Skeletal muscle tissue (tissue), 3 donors: ENCODE measurements at regions not wholly inside any gene's neighbourhood (a gene's known extent, or its start where the extent isn't known, plus 50 kb on each side); places are given as distances from the start of the nearest gene placed in this dataset.
A peak's percentile ranks its signal among the peaks of the same experiment; 100 is the strongest.

Experiments
- H3K27ac ChIP-seq: one replicate; pipeline ENCODE4 v1.7.0; 2013; ENCODE audit warnings: mild to moderate bottlenecking, low read depth, low read length, inconsistent platforms
- H3K27me3 ChIP-seq, 3 donors: one replicate each; pipeline ENCODE4 v1.7.0; 2013; ENCODE audit warnings: low read length in 3 of 3; ENCODE audit not compliant: control insufficient read depth in 3 of 3, insufficient read depth in 3 of 3
- H3K36me3 ChIP-seq, 3 donors: one replicate each; pipeline ENCODE4 v1.7.0; 2013; ENCODE audit warnings: low read length in 3 of 3; ENCODE audit not compliant: control insufficient read depth in 3 of 3, insufficient read depth in 3 of 3
- H3K4me1 ChIP-seq, 3 donors: one replicate each; pipeline ENCODE4 v1.7.0; 2013; ENCODE audit warnings: low read length in 3 of 3, mild to moderate bottlenecking in 3 of 3; ENCODE audit not compliant: control insufficient read depth in 3 of 3, insufficient read depth in 3 of 3
- H3K4me3 ChIP-seq, 3 donors: one replicate each; pipeline ENCODE4 v1.7.0; 2013; ENCODE audit warnings: low read length in 3 of 3
- H3K9ac ChIP-seq, 3 donors: one replicate each; pipeline ENCODE4 v1.7.0; 2013; ENCODE audit warnings: low read length in 3 of 3, mild to moderate bottlenecking in 3 of 3, moderate library complexity in 2 of 3, low read depth in 1 of 3
- H3K9me3 ChIP-seq, 3 donors: one replicate each; pipeline ENCODE4 v1.7.0; 2013; ENCODE audit warnings: low read length in 3 of 3; ENCODE audit not compliant: control insufficient read depth in 3 of 3
- donor health status: Osteomylitis.

DNA sequence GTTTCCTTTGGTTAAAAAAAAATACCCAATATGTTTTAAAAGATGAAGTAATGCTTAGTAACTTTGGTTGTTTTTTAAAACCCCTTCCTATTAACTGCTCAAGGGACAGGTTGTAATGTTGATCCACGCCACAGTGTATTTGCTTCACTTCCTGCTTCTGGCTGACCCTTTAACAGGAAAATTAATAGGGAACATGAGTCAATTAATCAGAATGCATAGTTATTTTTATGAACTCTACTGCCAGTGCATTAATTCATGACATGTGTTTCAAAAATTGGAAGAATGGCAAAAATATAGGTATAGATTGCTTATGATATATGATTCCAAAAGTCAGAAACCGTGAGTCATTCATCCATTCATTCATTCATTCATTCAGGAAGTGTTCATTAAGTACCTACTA, 204.8 kb downstream of the SETD4 start:
- H3K27me3 ChIP-seq: peaks cover 0 to 5% (median 0%) of the 10 kb centered on the region in 3 donors
- no peak overlapping the region for H3K9ac ChIP-seq
- H3K27ac ChIP-seq: no peak overlapping the region
- no peak overlapping the region for H3K4me3 ChIP-seq
- H3K36me3 ChIP-seq: no peaks in the 10 kb centered on the region
- H3K4me1 ChIP-seq: peaks cover 4 to 7% (median 6%) of the 10 kb centered on the region in 3 donors
- H3K9me3 ChIP-seq: no peaks in the 10 kb centered on the region

DNA sequence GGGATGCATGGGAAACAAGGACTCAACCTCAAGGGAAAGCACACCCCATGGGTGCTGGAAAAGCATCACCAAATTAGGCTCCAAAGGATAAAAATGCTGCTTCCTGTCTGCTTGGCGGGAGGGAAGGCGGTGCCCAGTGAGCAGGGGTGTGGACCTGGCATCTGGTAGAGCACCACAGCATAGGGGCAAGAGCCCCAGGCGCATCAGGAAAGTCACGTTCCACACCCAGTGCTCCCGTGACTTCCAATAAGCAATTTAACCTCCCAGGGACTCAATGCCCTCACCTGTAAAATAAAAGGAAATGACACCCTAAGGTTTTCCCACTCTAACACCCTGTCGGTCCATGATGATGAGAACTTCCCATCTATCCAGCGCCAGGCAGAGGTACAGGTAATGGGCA, 206.0 kb downstream of the SETD4 start:
- Histone ChIP-seq H3K27me3 (peaks cover 0 to 5% (median 0%) of the 10 kb centered on the region in 3 donors), H3K9ac (no peak overlapping the region), H3K27ac (no peak overlapping the region), H3K36me3 (no peaks in the 10 kb centered on the region), H3K4me1 (peaks cover 9 to 11% (median 10%) of the 10 kb centered on the region in 3 donors), H3K4me3 (no peak overlapping the region), H3K9me3 (no peaks in the 10 kb centered on the region)

DNA sequence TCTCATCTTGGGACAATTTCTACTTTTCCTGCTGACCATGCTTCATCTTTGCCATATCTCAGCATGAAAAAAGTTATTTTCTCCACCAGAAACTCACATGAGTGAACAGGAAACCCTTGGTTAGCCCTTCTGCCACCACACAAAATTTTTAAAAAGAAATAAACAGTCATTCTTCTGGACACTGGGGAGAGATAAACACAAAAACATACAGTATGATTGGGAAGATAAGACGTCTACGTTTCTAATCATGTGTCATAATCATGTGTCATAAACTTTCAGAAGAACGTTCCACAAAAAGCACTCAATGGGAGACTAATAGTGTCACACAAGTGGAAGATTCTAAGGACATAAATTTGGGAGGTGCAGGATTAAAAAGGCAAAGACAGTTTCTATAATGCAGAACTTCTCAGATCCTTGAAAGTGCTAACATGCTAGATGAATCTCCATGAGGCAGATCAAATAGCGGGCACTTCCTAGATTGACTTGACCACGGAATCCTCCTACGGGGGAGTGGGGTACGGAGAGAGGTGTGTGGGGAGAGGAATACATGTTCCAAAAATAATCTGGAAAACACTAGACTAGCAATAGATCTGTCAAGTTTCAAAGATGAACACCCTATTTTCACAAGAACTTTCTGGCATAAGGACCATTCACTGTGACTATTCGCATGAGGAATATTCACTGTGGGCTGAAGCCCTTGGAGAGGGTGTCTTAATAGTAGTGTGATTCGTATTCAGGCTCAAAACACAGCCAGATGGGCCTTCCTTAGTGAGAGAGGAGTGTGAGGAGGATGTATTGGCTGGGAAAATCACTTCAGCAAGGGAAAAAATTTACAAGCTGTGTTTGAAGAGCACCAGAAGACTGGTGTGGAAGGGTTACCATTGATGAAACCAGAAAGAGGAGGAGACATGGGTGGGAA, 206.7 kb downstream of the SETD4 start:
- peak overlapping the region; percentile 60 for H3K27ac ChIP-seq
- H3K9ac ChIP-seq: no peak overlapping the region
- H3K36me3 ChIP-seq: no peaks in the 10 kb centered on the region
- peaks cover 10 to 12% (median 11%) of the 10 kb centered on the region in 3 donors for H3K4me1 ChIP-seq
- no peaks in the 10 kb centered on the region for H3K9me3 ChIP-seq
- peaks cover 0 to 5% (median 0%) of the 10 kb centered on the region in 3 donors for H3K27me3 ChIP-seq
- H3K4me3 ChIP-seq: no peak overlapping the region

DNA sequence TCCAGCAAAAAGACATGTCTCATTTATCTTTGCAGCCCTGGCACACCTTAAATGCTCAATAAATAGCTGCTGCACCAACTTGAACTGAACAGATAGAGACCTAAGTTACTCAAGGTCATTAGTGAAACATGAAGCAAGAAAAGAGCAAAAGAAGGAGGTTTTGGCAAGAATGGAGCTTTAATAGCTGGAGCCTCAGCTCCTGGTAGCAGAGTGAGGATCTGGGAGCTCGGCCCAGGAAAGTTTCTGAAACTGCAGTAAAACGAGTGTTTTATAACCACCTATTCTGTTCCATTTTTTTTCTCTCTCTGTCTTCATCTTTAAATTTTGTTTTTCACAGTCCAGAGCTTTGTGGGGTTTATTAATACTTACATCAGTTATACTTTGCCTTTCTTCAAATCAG, 207.5 kb downstream of the SETD4 start:
- H3K9me3 ChIP-seq: no peaks in the 10 kb centered on the region
- H3K36me3 ChIP-seq: no peaks in the 10 kb centered on the region
- H3K9ac ChIP-seq: no peak overlapping the region
- H3K27ac ChIP-seq: peak overlapping the region; percentile 60
- peaks cover 0 to 5% (median 0%) of the 10 kb centered on the region in 3 donors for H3K27me3 ChIP-seq
- peaks cover 10 to 12% (median 11%) of the 10 kb centered on the region in 3 donors for H3K4me1 ChIP-seq
- H3K4me3 ChIP-seq: no peak overlapping the region

DNA sequence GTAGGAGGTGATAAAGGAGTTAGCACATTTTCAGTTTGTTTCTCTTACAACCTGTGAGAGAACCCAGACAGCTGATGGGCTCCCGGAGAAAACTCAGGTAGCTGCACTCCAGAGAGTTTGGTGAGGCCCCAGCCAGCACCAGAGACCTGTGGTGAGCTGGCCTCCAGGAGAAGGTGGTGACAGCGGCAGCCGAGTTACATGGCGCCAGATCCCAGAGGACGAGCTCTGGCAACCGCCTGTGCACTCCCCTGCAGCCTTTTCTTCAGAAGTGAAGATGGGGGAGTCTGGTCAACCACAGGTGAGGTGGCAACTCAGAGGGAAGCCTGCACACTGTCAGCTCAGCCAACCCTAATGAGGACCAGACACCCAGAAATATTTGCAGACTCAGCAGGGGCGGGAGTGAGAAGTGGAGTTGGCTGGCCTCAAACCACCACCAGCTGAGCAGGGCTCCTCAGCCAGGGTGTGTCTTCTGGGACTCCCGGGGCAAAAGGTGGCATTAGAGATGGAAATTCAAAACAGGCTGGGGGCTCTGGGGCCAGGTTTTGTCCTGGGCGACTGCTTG, 209.7 kb downstream of the SETD4 start:
- Histone ChIP-seq H3K4me1 (peaks cover 10 to 12% (median 11%) of the 10 kb centered on the region in 3 donors), H3K27ac (peak overlapping the region; percentile 76), H3K9me3 (no peaks in the 10 kb centered on the region), H3K9ac (peak overlapping the region in 1 of 3 donors; percentile 23), H3K4me3 (peak overlapping the region in 1 of 3 donors; percentile 5), H3K36me3 (no peaks in the 10 kb centered on the region), H3K27me3 (no peaks in the 10 kb centered on the region)

DNA sequence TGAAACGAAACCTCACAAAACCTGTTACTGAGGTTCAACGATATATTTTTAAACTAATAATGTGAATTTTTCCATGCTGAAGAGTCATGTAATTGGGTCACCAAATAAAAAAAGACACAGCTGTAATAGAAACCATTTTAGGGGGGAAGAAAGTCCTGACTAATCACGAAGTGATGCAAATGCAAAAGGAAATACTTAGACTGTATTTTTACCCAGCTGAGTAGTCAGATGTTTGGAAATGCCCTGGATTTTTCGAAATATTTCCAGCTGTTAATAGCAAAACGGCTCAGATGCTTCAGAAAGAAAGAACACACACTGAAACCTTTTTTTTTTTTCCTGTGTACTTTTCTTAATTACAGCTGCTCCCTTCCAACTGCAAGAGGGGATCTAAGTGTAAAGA, 210.3 kb downstream of the SETD4 start:
- Histone ChIP-seq H3K27ac (peak overlapping the region; percentile 76), H3K4me1 (peaks cover 10 to 12% (median 11%) of the 10 kb centered on the region in 3 donors), H3K27me3 (no peaks in the 10 kb centered on the region), H3K9ac (no peak overlapping the region), H3K36me3 (no peaks in the 10 kb centered on the region), H3K4me3 (peak overlapping the region in 1 of 3 donors; percentile 25), H3K9me3 (no peaks in the 10 kb centered on the region)

DNA sequence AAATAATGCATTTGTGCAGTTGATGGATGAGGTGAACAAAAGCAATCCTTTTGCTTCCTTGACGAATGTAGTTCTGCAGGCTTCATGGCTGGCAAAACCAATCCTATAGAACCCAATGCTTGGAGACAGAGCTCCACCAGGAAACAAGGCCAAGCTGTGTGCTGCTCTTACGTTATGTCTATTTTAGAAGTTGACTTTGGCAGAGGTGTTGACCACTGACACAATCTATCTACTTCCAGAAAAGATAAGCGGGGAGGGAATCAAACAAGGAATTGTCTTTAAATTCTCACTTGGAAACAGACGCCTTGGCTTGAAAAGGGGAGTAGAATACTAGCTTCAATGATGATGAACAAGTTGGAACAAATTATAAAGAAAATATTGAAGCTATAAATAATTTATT, 211.2 kb downstream of the SETD4 start:
- no peak overlapping the region for H3K27ac ChIP-seq
- H3K27me3 ChIP-seq: no peaks in the 10 kb centered on the region
- H3K9me3 ChIP-seq: no peaks in the 10 kb centered on the region
- no peak overlapping the region for H3K4me3 ChIP-seq
- peaks cover 11 to 14% (median 12%) of the 10 kb centered on the region in 3 donors for H3K4me1 ChIP-seq
- H3K9ac ChIP-seq: no peak overlapping the region
- no peaks in the 10 kb centered on the region for H3K36me3 ChIP-seq

DNA sequence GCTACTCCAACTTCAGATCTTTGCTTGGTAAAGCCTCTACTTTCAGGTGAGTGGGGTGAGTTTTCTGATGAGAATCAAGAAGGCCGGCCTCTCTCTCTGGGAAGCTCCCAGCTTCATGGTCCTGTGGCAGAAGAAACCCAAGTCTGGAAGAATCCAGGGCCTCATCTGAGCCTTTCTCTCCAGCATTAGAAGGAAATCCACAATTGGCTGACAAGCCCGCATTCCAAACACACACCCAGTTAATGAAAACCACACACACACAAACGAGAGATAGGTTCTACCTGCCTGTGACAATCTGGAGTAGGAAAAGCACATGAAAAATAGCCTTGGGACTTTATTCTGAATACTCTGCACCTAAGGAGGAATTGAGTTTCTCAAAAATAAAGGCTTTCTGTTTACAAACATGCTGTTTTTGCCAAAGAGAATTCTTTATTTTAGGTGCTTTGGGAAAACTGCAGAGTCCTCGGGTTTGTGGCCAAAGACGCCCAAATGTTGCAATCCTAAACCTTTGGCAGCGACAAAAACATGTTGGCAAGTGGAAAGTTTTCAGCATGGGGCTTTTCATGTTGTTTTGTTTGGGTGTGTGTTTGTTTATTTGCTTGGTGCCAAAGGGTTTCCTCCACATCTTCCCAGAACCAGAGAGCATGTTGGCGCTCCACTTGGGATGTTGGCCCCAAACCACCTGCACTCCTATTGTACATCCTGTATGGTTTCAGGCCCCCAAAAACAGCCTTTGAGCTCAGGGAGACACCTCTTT, 216.2 kb downstream of the SETD4 start:
- no peaks in the 10 kb centered on the region for H3K36me3 ChIP-seq
- H3K9ac ChIP-seq: no peak overlapping the region
- no peak overlapping the region for H3K4me3 ChIP-seq
- H3K27me3 ChIP-seq: peaks cover 0 to 3% (median 0%) of the 10 kb centered on the region in 3 donors
- no peaks in the 10 kb centered on the region for H3K9me3 ChIP-seq
- peaks cover 4 to 7% (median 5%) of the 10 kb centered on the region in 3 donors for H3K4me1 ChIP-seq
- peak overlapping the region; percentile 30 for H3K27ac ChIP-seq

DNA sequence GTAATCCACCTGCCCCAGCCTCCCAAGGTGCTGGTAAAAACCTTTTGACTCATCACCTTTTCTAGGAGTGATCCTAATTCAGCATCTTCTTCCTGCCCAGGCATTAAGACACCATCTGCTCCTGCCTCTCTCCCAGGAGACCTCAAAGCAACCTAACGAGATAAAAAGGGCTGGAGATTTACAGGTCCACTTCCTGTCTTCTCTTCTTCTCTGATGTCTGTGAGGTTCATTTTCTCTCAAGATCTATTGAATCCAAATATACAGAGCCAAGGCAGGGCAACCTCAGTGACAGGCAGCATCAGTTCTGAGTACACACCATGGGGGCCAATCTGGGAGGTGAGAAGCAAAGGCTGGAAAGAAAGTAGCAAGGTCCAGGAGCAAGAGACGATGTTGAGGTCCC, 219.4 kb downstream of the SETD4 start:
- peaks cover 4 to 7% (median 6%) of the 10 kb centered on the region in 3 donors for H3K4me1 ChIP-seq
- H3K9ac ChIP-seq: no peak overlapping the region
- no peak overlapping the region for H3K27ac ChIP-seq
- no peak overlapping the region for H3K4me3 ChIP-seq
- H3K27me3 ChIP-seq: peaks cover 0 to 3% (median 0%) of the 10 kb centered on the region in 3 donors
- no peaks in the 10 kb centered on the region for H3K9me3 ChIP-seq
- H3K36me3 ChIP-seq: no peaks in the 10 kb centered on the region
